SW 1271 (cell line): ENCODE measurements at regions not wholly inside any gene's neighbourhood (a gene's known extent, or its start where the extent isn't known, plus 50 kb on each side); places are given as distances from the start of the nearest gene placed in this dataset.
"Not testable (repeated sequence)": the region's sequence is repeated elsewhere in the genome, so short reads cannot be mapped to it uniquely, and the experiment has no call there.

Experiments used
- DNase-seq, 2 experiments: peaks; one replicate each; lab custom pipeline; 2025; lab: John Stamatoyannopoulos, UW

- no peak for DNase-seq
Observed at GRCh38 chr9:18036422-18037187, 437.3 kb upstream of the ADAMTSL1 start.

- DNase-seq: no peak
Observed at GRCh38 chr9:18037981-18038380, 436.0 kb upstream of the ADAMTSL1 start.

GRCh38 chr9:18040327-18040726 lies 433.6 kb upstream of the ADAMTSL1 start:
- DNase-seq: no peak

GRCh38 chr9:18043978-18044377 lies 430.0 kb upstream of the ADAMTSL1 start:
- no peak for DNase-seq

GRCh38 chr9:18045326-18045725 lies 428.6 kb upstream of the ADAMTSL1 start:
- DNase-seq: no peak

GRCh38 chr9:18046068-18046467 lies 427.9 kb upstream of the ADAMTSL1 start:
- DNase-seq: no peak

- DNase-seq: no peak
Observed at GRCh38 chr9:18051638-18052037, 422.3 kb upstream of the ADAMTSL1 start.

GRCh38 chr9:18052060-18052459 lies 421.9 kb upstream of the ADAMTSL1 start:
- no peak for DNase-seq

GRCh38 chr9:18056269-18056992 lies 417.5 kb upstream of the ADAMTSL1 start:
- no peak for DNase-seq

GRCh38 chr9:18056993-18057369 lies 417.0 kb upstream of the ADAMTSL1 start:
- DNase-seq: no peak

GRCh38 chr9:18058564-18059442 lies 415.1 kb upstream of the ADAMTSL1 start:
- no peak for DNase-seq

- DNase-seq: no peak
Observed at GRCh38 chr9:18059447-18059846, 414.5 kb upstream of the ADAMTSL1 start.

GRCh38 chr9:18060269-18060934 lies 413.6 kb upstream of the ADAMTSL1 start:
- no peak for DNase-seq

GRCh38 chr9:18061332-18061731 lies 412.6 kb upstream of the ADAMTSL1 start:
- DNase-seq: no peak

GRCh38 chr9:18061856-18062255 lies 412.1 kb upstream of the ADAMTSL1 start:
- no peak for DNase-seq

GRCh38 chr9:18063856-18064390 lies 410.0 kb upstream of the ADAMTSL1 start:
- no peak for DNase-seq

- DNase-seq: not testable (repeated sequence)
Observed at GRCh38 chr9:18066608-18067007, 407.3 kb upstream of the ADAMTSL1 start.

GRCh38 chr9:18067548-18068120 lies 406.3 kb upstream of the ADAMTSL1 start:
- no peak for DNase-seq

- no peak for DNase-seq
Observed at GRCh38 chr9:18068900-18069299, 405.1 kb upstream of the ADAMTSL1 start.

GRCh38 chr9:18071651-18072060 lies 402.3 kb upstream of the ADAMTSL1 start:
- DNase-seq: peak in 1 of 2 experiments; percentile 3

- DNase-seq: no peak
Observed at GRCh38 chr9:18073002-18073401, 401.0 kb upstream of the ADAMTSL1 start.
